ENCODE measurements at regions not wholly inside any gene's neighbourhood (a gene's known extent, or its start where the extent isn't known, plus 50 kb on each side); places are given as distances from the start of the nearest gene placed in this dataset.

GRCh38 chr5:101688156-101688555 lies 607.9 kb downstream of the SLCO4C1 start:
- TF ChIP-seq SP1 (IDR thresholded peaks at IDR 0.05) (no peak), FOXM1 (IDR thresholded peaks at IDR 0.05; ENCODE audit: borderline replicate concordance) (no peak), ZNF384 (IDR thresholded peaks at IDR 0.05) (no peak), ELF4 (IDR thresholded peaks at IDR 0.05) (no peak)

All from HEK293T (cell line).